Astrocyte (in vitro differentiated cells and primary cell): ENCODE measurements at regions not wholly inside any gene's neighbourhood (a gene's known extent, or its start where the extent isn't known, plus 50 kb on each side); places are given as distances from the start of the nearest gene placed in this dataset.

ENCODE experiments used
- CTCF ChIP-seq: IDR thresholded peaks from 2 replicates; pipeline ENCODE4 v1.5.1; 2011; ENCODE audit warnings: low read depth, mild to moderate bottlenecking, inconsistent platforms, low read length, moderate library complexity; ENCODE audit not compliant: insufficient read depth
- EZH2 ChIP-seq: IDR thresholded peaks from 2 replicates; pipeline ENCODE4 v1.6.1; 2012; ENCODE audit warnings: mild to moderate bottlenecking, low read length, inconsistent platforms; ENCODE audit not compliant: insufficient read depth

- no peak for TF ChIP-seq CTCF
- no peak for TF ChIP-seq EZH2
These were observed 920.9 kb upstream of the GOT2 start for GRCh38 chr16:59655031-59655430.
